Neural cell (in vitro differentiated cells): ENCODE measurements at regions not wholly inside any gene's neighbourhood (a gene's known extent, or its start where the extent isn't known, plus 50 kb on each side); places are given as distances from the start of the nearest gene placed in this dataset.

Experiments used
- CTCF ChIP-seq: fragments of 450-650 bp; IDR thresholded peaks from 2 replicates; pipeline ENCODE4 v1.5.1; 2014; ENCODE audit warnings: antibody characterized with exemption, mild to moderate bottlenecking, moderate library complexity; ENCODE audit not compliant: poor library complexity, severe bottlenecking
- SMC3 ChIP-seq: fragments of 450-650 bp; conservative IDR thresholded peaks from 2 replicates; pipeline ENCODE4 v1.6.1; 2014; ENCODE audit warnings: antibody characterized with exemption, mild to moderate bottlenecking, moderate library complexity; ENCODE audit not compliant: poor library complexity

GRCh38 chr2:40758401-40759155 lies 306.7 kb upstream of the SLC8A1 start:
- no peak for TF ChIP-seq CTCF
- no peak for TF ChIP-seq SMC3
